ENCODE measurements at regions not wholly inside any gene's neighbourhood (a gene's known extent, or its start where the extent isn't known, plus 50 kb on each side); places are given as distances from the start of the nearest gene placed in this dataset.

DNA sequence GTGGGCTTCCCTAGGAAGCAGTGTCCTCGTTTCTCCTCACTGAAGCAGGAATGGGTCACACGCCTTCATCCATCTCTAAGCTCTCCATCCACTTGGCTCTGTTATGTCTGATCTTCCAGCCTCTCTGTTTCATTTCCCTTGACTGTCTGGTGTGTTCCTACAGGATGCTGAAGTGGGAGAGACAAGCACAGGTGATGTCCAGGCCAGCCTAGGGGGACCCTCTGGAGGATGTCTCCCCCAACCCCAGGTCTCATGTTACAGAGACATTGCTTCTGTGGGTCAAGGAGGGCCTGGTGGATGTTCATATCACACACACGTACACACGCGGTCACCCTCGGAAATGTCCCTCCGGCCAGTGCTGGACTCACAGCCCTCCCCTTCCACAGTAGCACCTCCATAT lies 229.9 kb downstream of the CDC5L start:
- no peak for TF ChIP-seq CTCF (IDR thresholded peaks at IDR 0.05; ENCODE audit: extremely low read depth, low read depth, low read length)
- Histone ChIP-seq H3K4me3 (ENCODE audit: insufficient read depth, low read length) (no peak overlapping the region), H3K4me1 (ENCODE audit: insufficient read depth, low read length) (no peaks in the 10 kb centered on the region), H3K4me2 (ENCODE audit: insufficient read depth, low read length) (no peak overlapping the region), H3K36me3 (ENCODE audit: insufficient read depth, low read length) (no peaks in the 10 kb centered on the region), H3K9me3 (ENCODE audit: low read depth, low read length) (no peaks in the 10 kb centered on the region), H3K79me2 (ENCODE audit: insufficient read depth, low read length) (no peaks in the 10 kb centered on the region), H2AFZ (ENCODE audit: low read length) (no peak overlapping the region), H3K27ac (ENCODE audit: low read depth, low read length) (no peak overlapping the region), H4K20me1 (ENCODE audit: insufficient read depth, low read length) (no peaks in the 10 kb centered on the region), H3K27me3 (ENCODE audit: insufficient read depth, low read length) (peaks cover 1% of the 10 kb centered on the region)
- DNase-seq (ENCODE audit: insufficient read length, low spot score, missing footprints): no peak

DNA sequence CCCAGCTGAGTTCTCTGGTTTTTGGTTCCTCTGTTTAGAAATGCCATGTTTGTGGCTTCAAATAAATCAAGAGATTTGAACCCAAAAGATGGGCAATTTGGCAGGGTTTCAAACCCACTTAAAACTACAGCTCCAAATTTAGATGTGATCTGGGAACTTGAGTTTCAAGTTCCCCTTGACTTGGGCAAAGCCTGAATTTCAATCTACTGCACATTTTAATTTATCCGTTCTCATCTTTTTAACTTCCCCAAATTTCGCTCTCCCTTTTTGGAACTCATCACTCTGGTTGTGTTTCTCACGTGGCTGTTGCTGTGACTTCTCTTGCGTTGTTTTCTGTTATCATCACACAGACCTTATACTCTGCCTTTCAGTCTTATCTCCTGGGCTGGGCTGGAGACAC lies 230.9 kb downstream of the CDC5L start:
- Histone ChIP-seq H3K36me3 (ENCODE audit: insufficient read depth, low read length) (no peaks in the 10 kb centered on the region), H3K27me3 (ENCODE audit: insufficient read depth, low read length) (no peaks in the 10 kb centered on the region)

GRCh38 chr6:44620922-44621321 lies 233.4 kb downstream of the CDC5L start:
- no peak for TF ChIP-seq CTCF (IDR thresholded peaks at IDR 0.05; ENCODE audit: extremely low read depth, low read depth, low read length)

More for the DNA sequence above, 230.9 kb downstream of the CDC5L start:
- no peak overlapping the region for H3K4me3 ChIP-seq (ENCODE audit: insufficient read depth, low read length)
- no peak overlapping the region for H2AFZ ChIP-seq (ENCODE audit: low read length)
- H3K4me2 ChIP-seq (ENCODE audit: insufficient read depth, low read length): no peak overlapping the region
- no peak overlapping the region for H3K27ac ChIP-seq (ENCODE audit: low read depth, low read length)
- DNase-seq (ENCODE audit: insufficient read length, low spot score, missing footprints): no peak
- no peaks in the 10 kb centered on the region for H4K20me1 ChIP-seq (ENCODE audit: insufficient read depth, low read length)
- H3K9me3 ChIP-seq (ENCODE audit: low read depth, low read length): no peaks in the 10 kb centered on the region
- H3K4me1 ChIP-seq (ENCODE audit: insufficient read depth, low read length): no peaks in the 10 kb centered on the region
- no peak for TF ChIP-seq CTCF (IDR thresholded peaks at IDR 0.05; ENCODE audit: extremely low read depth, low read depth, low read length)
- no peaks in the 10 kb centered on the region for H3K79me2 ChIP-seq (ENCODE audit: insufficient read depth, low read length)

GRCh38 chr6:44621846-44622245 lies 234.3 kb downstream of the CDC5L start:
- H3K4me3 ChIP-seq (ENCODE audit: insufficient read depth, low read length): no peak overlapping the region
- H3K79me2 ChIP-seq (ENCODE audit: insufficient read depth, low read length): no peaks in the 10 kb centered on the region
- H3K9me3 ChIP-seq (ENCODE audit: low read depth, low read length): no peaks in the 10 kb centered on the region
- no peak overlapping the region for H3K27ac ChIP-seq (ENCODE audit: low read depth, low read length)
- no peak overlapping the region for H3K4me2 ChIP-seq (ENCODE audit: insufficient read depth, low read length)
- H3K27me3 ChIP-seq (ENCODE audit: insufficient read depth, low read length): no peaks in the 10 kb centered on the region
- no peaks in the 10 kb centered on the region for H3K36me3 ChIP-seq (ENCODE audit: insufficient read depth, low read length)
- H2AFZ ChIP-seq (ENCODE audit: low read length): no peak overlapping the region
- no peaks in the 10 kb centered on the region for H4K20me1 ChIP-seq (ENCODE audit: insufficient read depth, low read length)
- no peak for TF ChIP-seq CTCF (IDR thresholded peaks at IDR 0.05; ENCODE audit: extremely low read depth, low read depth, low read length)
- H3K4me1 ChIP-seq (ENCODE audit: insufficient read depth, low read length): no peaks in the 10 kb centered on the region
- no peak for DNase-seq (ENCODE audit: insufficient read length, low spot score, missing footprints)

More at GRCh38 chr6:44620922-44621321, 233.4 kb downstream of the CDC5L start:
- Histone ChIP-seq H4K20me1 (ENCODE audit: insufficient read depth, low read length) (no peaks in the 10 kb centered on the region), H3K4me1 (ENCODE audit: insufficient read depth, low read length) (no peaks in the 10 kb centered on the region), H3K9me3 (ENCODE audit: low read depth, low read length) (no peaks in the 10 kb centered on the region), H3K27ac (ENCODE audit: low read depth, low read length) (no peak overlapping the region), H3K79me2 (ENCODE audit: insufficient read depth, low read length) (no peaks in the 10 kb centered on the region), H3K27me3 (ENCODE audit: insufficient read depth, low read length) (no peaks in the 10 kb centered on the region), H2AFZ (ENCODE audit: low read length) (no peak overlapping the region), H3K4me2 (ENCODE audit: insufficient read depth, low read length) (no peak overlapping the region), H3K36me3 (ENCODE audit: insufficient read depth, low read length) (no peaks in the 10 kb centered on the region), H3K4me3 (ENCODE audit: insufficient read depth, low read length) (no peak overlapping the region)
- no peak for DNase-seq (ENCODE audit: insufficient read length, low spot score, missing footprints)

Data from osteoblast (primary cell).